ENCODE measurements at regions not wholly inside any gene's neighbourhood (a gene's known extent, or its start where the extent isn't known, plus 50 kb on each side); places are given as distances from the start of the nearest gene placed in this dataset.
"Not testable (repeated sequence)": the region's sequence is repeated elsewhere in the genome, so short reads cannot be mapped to it uniquely, and the experiment has no call there.

DNA sequence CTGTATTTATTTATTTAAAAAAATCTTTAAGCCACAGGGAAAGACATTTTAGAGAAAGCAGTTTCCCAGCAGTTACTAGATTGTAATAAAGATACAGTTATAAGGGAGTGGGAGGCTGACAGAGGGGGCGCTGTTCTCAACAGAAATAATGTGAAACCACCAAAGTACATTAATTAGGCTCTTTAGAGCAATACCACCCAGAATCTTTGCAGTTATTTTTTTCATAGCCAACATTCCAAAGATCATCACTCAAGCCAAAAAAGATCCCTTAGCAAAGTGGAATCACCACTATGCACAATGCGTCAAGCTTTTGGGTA lies 331.3 kb upstream of the DEFB112 start:
- no TSS peak for BruUV-seq (replicated peaks)
- intact Hi-C loops (cut with micrococcal nuclease; ENCODE audit: unreplicated experiment), result no loop called here
- no peaks in the 10 kb centered on the region for H3K36me3 ChIP-seq (ENCODE audit: insufficient read depth, low read length, poor library complexity, severe bottlenecking)
- H3K27ac ChIP-seq (ENCODE audit: low read depth, low read length, poor library complexity, severe bottlenecking), result no peak overlapping the region
- H3K9me3 ChIP-seq (ENCODE audit: low read depth, low read length, poor library complexity, severe bottlenecking), result no peaks in the 10 kb centered on the region
- TF ChIP-seq EZH2 (IDR thresholded peaks at IDR 0.05; ENCODE audit: borderline replicate concordance, low read depth, low read length, poor library complexity, severe bottlenecking), result no peak
- TF ChIP-seq, protein P1, sequence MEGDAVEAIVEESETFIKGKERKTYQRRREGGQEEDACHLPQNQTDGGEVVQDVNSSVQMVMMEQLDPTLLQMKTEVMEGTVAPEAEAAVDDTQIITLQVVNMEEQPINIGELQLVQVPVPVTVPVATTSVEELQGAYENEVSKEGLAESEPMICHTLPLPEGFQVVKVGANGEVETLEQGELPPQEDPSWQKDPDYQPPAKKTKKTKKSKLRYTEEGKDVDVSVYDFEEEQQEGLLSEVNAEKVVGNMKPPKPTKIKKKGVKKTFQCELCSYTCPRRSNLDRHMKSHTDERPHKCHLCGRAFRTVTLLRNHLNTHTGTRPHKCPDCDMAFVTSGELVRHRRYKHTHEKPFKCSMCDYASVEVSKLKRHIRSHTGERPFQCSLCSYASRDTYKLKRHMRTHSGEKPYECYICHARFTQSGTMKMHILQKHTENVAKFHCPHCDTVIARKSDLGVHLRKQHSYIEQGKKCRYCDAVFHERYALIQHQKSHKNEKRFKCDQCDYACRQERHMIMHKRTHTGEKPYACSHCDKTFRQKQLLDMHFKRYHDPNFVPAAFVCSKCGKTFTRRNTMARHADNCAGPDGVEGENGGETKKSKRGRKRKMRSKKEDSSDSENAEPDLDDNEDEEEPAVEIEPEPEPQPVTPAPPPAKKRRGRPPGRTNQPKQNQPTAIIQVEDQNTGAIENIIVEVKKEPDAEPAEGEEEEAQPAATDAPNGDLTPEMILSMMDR (conservative IDR thresholded peaks at IDR 0.05; ENCODE audit: low read depth, low read length), result peak; percentile 63
- H3K4me1 ChIP-seq (ENCODE audit: insufficient read depth, low read length, poor library complexity, severe bottlenecking), result no peaks in the 10 kb centered on the region
- H3K4me3 ChIP-seq (ENCODE audit: low read depth, low read length, poor library complexity, severe bottlenecking), result peak overlapping the region; percentile 24
- no peaks in the 10 kb centered on the region for H3K27me3 ChIP-seq (replicated peaks; ENCODE audit: insufficient read depth, low read depth, low read length, poor library complexity)
- DNase-seq (ENCODE audit: low spot score), result peak; percentile 11
- POLR2A ChIA-PET (ENCODE audit: low non-redundant PET), result no interaction called here
- CTCF ChIA-PET, result no interaction called here

DNA sequence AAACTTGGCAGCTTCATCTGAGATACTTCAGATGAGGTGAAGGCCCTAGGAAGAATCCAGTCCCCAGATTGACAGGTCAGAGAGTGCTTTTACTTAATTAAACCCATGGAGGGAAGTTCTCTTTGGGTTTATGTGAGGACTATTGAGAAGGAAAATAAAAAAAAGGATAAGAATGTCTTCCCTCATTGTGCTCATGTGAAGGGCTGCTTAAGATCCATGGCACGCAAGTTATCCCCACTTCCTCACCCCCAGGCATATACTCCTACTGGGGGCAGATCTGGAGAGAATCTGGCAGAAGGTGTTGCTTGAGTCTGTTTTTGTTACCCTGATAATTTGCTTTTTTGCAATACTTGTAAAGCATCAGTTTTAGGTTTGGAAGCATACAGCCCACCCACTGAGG lies 322.9 kb upstream of the TFAP2D start:
- Histone ChIP-seq H3K4me3 (ENCODE audit: low read depth, low read length, poor library complexity, severe bottlenecking) (no peak overlapping the region), H3K9me3 (ENCODE audit: low read depth, low read length, poor library complexity, severe bottlenecking) (no peaks in the 10 kb centered on the region), H3K4me1 (ENCODE audit: insufficient read depth, low read length, poor library complexity, severe bottlenecking) (no peaks in the 10 kb centered on the region), H3K36me3 (ENCODE audit: insufficient read depth, low read length, poor library complexity, severe bottlenecking) (no peaks in the 10 kb centered on the region), H3K27ac (ENCODE audit: low read depth, low read length, poor library complexity, severe bottlenecking) (no peak overlapping the region), H3K27me3 (replicated peaks; ENCODE audit: insufficient read depth, low read depth, low read length, poor library complexity) (no peaks in the 10 kb centered on the region)
- ChIA-PET CTCF (no interaction called here), POLR2A (ENCODE audit: low non-redundant PET) (no interaction called here)
- intact Hi-C loops (cut with micrococcal nuclease; ENCODE audit: unreplicated experiment), result no loop called here
- TF ChIP-seq, protein P1 (conservative IDR thresholded peaks at IDR 0.05; ENCODE audit: low read depth, low read length), result no peak
- no peak for TF ChIP-seq EZH2 (IDR thresholded peaks at IDR 0.05; ENCODE audit: borderline replicate concordance, low read depth, low read length, poor library complexity, severe bottlenecking)
- no TSS peak for BruUV-seq (replicated peaks)
- no peak for DNase-seq (ENCODE audit: low spot score)

DNA sequence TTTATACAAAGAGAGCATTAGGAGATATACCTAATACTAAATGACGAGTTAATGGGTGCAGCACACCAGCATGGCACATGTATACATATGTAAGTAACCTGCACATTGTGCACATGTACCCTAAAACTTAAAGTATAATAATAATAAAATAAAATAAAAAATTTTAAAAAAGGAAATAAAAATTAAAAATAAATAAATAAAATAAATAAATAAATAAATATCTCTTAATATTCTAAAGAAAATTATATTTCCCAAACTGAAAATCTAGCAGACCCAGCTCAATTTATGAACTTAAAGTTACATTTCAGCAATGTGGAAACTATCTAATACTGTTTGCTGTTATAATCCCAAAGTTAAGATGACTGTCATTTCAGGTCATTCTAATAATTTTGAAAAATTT lies 319.2 kb upstream of the TFAP2D start:
- BruUV-seq (replicated peaks); intact Hi-C loops (cut with micrococcal nuclease; ENCODE audit: unreplicated experiment); POLR2A ChIA-PET (ENCODE audit: low non-redundant PET); H3K27me3 ChIP-seq (replicated peaks; ENCODE audit: insufficient read depth, low read depth, low read length, poor library complexity); H3K9me3 ChIP-seq (ENCODE audit: low read depth, low read length, poor library complexity, severe bottlenecking); H3K27ac ChIP-seq (ENCODE audit: low read depth, low read length, poor library complexity, severe bottlenecking); H3K4me3 ChIP-seq (ENCODE audit: low read depth, low read length, poor library complexity, severe bottlenecking); H3K36me3 ChIP-seq (ENCODE audit: insufficient read depth, low read length, poor library complexity, severe bottlenecking); H3K4me1 ChIP-seq (ENCODE audit: insufficient read depth, low read length, poor library complexity, severe bottlenecking); DNase-seq (ENCODE audit: low spot score); CTCF ChIA-PET: not testable (repeated sequence)

DNA sequence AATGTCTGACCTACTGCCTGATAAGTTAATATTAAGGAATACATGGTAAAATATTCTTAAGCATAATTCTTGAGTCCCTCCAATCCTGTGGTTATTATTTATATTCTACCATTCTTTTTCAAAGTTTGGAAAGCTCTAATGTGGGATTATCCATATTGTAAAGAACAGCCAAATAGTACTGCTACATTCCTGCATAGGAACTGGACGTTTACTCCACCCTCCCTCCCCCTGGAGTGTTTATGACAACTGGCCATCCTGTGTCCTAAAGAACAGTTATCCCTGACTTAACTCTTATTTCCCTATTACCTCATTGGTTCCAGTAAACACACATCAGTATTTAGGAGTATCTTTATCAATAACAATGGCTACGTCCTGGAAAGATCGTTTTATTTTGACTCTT lies 308.7 kb upstream of the TFAP2D start:
- ChIA-PET CTCF (no interaction called here), POLR2A (ENCODE audit: low non-redundant PET) (no interaction called here)
- Histone ChIP-seq H3K27ac (ENCODE audit: low read depth, low read length, poor library complexity, severe bottlenecking) (no peak overlapping the region), H3K27me3 (replicated peaks; ENCODE audit: insufficient read depth, low read depth, low read length, poor library complexity) (peaks cover 9% of the 10 kb centered on the region), H3K4me3 (ENCODE audit: low read depth, low read length, poor library complexity, severe bottlenecking) (no peak overlapping the region), H3K4me1 (ENCODE audit: insufficient read depth, low read length, poor library complexity, severe bottlenecking) (no peaks in the 10 kb centered on the region), H3K9me3 (ENCODE audit: low read depth, low read length, poor library complexity, severe bottlenecking) (no peaks in the 10 kb centered on the region), H3K36me3 (ENCODE audit: insufficient read depth, low read length, poor library complexity, severe bottlenecking) (no peaks in the 10 kb centered on the region)
- no TSS peak for BruUV-seq (replicated peaks)
- TF ChIP-seq, protein P1 (conservative IDR thresholded peaks at IDR 0.05; ENCODE audit: low read depth, low read length), result no peak
- no peak for TF ChIP-seq EZH2 (IDR thresholded peaks at IDR 0.05; ENCODE audit: borderline replicate concordance, low read depth, low read length, poor library complexity, severe bottlenecking)
- no peak for DNase-seq (ENCODE audit: low spot score)
- intact Hi-C loops (cut with micrococcal nuclease; ENCODE audit: unreplicated experiment), result no loop called here

All from A673 (cell line).